ENCODE measurements at regions not wholly inside any gene's neighbourhood (a gene's known extent, or its start where the extent isn't known, plus 50 kb on each side); places are given as distances from the start of the nearest gene placed in this dataset.

- WGBS (ENCODE audit: low lambda C conversion rate) = 43% methylated on average over 2 of the region's 2 CpGs
- CTCF ChIA-PET = no interaction called here
Measured at GRCh38 chr6:14736554-14736953, 509.3 kb upstream of the JARID2 start.

DNA sequence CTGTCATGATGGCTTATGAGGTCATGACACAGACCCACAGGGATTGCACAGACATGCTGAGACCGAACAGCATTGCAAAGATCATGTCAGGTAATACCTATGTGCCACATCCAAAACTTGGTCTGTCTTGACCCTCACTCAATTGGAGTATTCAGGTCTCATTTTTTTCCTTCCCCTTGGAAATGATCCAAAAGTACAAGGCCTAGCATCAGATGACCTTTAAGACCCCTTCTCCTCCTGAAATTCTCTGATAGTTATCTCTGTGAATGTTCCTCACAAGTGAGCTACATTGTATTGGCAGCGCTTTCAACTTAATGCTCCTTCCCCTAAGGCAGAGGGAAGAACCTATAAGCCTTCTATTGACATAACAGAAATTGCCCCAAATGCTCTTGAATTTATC, 507.4 kb upstream of the JARID2 start:
- Histone ChIP-seq H3K27ac (ENCODE audit: low read depth in 2 of 2, low read length in 1 of 2) (no peak overlapping the region; a peak in 1 of 4 replicates), H3K36me3 (replicated peaks in 1 of 2; ENCODE audit: control insufficient read depth in 1 of 2, insufficient read depth in 2 of 2, low read length in 1 of 2) (no peaks in the 10 kb centered on the region), H3K4me3 (ENCODE audit: low read depth in 2 of 2, low read length in 1 of 2) (no peak overlapping the region), H3F3A (replicated peaks; ENCODE audit: insufficient read depth) (peaks cover 10% of the 10 kb centered on the region), H3K27me3 (ENCODE audit: insufficient read depth) (no peaks in the 10 kb centered on the region), H3K4me2 (no peak overlapping the region), H2AFZ (ENCODE audit: low read depth) (no peak overlapping the region), H3K79me2 (ENCODE audit: insufficient read depth) (no peaks in the 10 kb centered on the region), H3K9ac (no peak overlapping the region), H3K9me3 (no peaks in the 10 kb centered on the region), H3K4me1 (ENCODE audit: control insufficient read depth in 1 of 2, insufficient read depth in 2 of 2, low read depth in 1 of 2, low read length in 1 of 2) (peaks cover 2 to 8% of the 10 kb centered on the region in 2 experiments; a peak in 3 of 4 replicates), H3K9me2 (no peaks in the 10 kb centered on the region), H4K20me1 (ENCODE audit: insufficient read depth) (no peaks in the 10 kb centered on the region)
- 70% methylated on average over 2 of the region's 2 CpGs for WGBS (ENCODE audit: low lambda C conversion rate)
- CTCF ChIA-PET = no interaction called here
- DNase-seq = no peak
- POLR2A ChIA-PET = no interaction called here
- TF ChIP-seq EP300 (IDR thresholded peaks at IDR 0.05; ENCODE audit: borderline replicate concordance in 1 of 2, low read depth in 1 of 2, low read length in 1 of 2) (no peak), JUND (IDR thresholded peaks at IDR 0.05) (no peak), MEF2A (IDR thresholded peaks at IDR 0.05; ENCODE audit: borderline replicate concordance, low read depth) (no peak), USF1 (IDR thresholded peaks at IDR 0.05; ENCODE audit: borderline replicate concordance, low read depth) (no peak), MXI1 (IDR thresholded peaks at IDR 0.05; ENCODE audit: low read depth, low read length) (no peak), SMC3 (IDR thresholded peaks at IDR 0.05; ENCODE audit: low read depth, low read length) (no peak), GABPA (IDR thresholded peaks at IDR 0.05; ENCODE audit: low read depth) (no peak), FOSL2 (IDR thresholded peaks at IDR 0.05; ENCODE audit: borderline replicate concordance, low read depth) (no peak), ELF1 (IDR thresholded peaks at IDR 0.05) (no peak), PBX3 (IDR thresholded peaks at IDR 0.05) (no peak), USF2 (IDR thresholded peaks at IDR 0.05; ENCODE audit: borderline replicate concordance, low read depth, low read length) (no peak), IRF3 (IDR thresholded peaks at IDR 0.05; ENCODE audit: low read depth, low read length) (no peak)
- TF ChIP-seq, protein P1, sequence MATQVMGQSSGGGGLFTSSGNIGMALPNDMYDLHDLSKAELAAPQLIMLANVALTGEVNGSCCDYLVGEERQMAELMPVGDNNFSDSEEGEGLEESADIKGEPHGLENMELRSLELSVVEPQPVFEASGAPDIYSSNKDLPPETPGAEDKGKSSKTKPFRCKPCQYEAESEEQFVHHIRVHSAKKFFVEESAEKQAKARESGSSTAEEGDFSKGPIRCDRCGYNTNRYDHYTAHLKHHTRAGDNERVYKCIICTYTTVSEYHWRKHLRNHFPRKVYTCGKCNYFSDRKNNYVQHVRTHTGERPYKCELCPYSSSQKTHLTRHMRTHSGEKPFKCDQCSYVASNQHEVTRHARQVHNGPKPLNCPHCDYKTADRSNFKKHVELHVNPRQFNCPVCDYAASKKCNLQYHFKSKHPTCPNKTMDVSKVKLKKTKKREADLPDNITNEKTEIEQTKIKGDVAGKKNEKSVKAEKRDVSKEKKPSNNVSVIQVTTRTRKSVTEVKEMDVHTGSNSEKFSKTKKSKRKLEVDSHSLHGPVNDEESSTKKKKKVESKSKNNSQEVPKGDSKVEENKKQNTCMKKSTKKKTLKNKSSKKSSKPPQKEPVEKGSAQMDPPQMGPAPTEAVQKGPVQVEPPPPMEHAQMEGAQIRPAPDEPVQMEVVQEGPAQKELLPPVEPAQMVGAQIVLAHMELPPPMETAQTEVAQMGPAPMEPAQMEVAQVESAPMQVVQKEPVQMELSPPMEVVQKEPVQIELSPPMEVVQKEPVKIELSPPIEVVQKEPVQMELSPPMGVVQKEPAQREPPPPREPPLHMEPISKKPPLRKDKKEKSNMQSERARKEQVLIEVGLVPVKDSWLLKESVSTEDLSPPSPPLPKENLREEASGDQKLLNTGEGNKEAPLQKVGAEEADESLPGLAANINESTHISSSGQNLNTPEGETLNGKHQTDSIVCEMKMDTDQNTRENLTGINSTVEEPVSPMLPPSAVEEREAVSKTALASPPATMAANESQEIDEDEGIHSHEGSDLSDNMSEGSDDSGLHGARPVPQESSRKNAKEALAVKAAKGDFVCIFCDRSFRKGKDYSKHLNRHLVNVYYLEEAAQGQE (IDR thresholded peaks at IDR 0.05; ENCODE audit: low read depth, low read length) = no peak

More at GRCh38 chr6:14736554-14736953, 509.3 kb upstream of the JARID2 start:
- POLR2A ChIA-PET = no interaction called here
- no peak overlapping the region for H3K27ac ChIP-seq (ENCODE audit: low read depth in 2 of 2, low read length in 1 of 2)
- H3K9me2 ChIP-seq = no peaks in the 10 kb centered on the region
- H4K20me1 ChIP-seq (ENCODE audit: insufficient read depth) = no peaks in the 10 kb centered on the region
- H3K79me2 ChIP-seq (ENCODE audit: insufficient read depth) = no peaks in the 10 kb centered on the region
- H3K27me3 ChIP-seq (ENCODE audit: insufficient read depth) = no peaks in the 10 kb centered on the region
- peaks cover 4% of the 10 kb centered on the region for H3F3A ChIP-seq (replicated peaks; ENCODE audit: insufficient read depth)
- no peak overlapping the region for H2AFZ ChIP-seq (ENCODE audit: low read depth)
- H3K9me3 ChIP-seq = no peaks in the 10 kb centered on the region
- H3K4me2 ChIP-seq = no peak overlapping the region
- H3K36me3 ChIP-seq (replicated peaks in 1 of 2; ENCODE audit: control insufficient read depth in 1 of 2, insufficient read depth in 2 of 2, low read length in 1 of 2) = no peaks in the 10 kb centered on the region
- no peak for DNase-seq
- H3K4me3 ChIP-seq (ENCODE audit: low read depth in 2 of 2, low read length in 1 of 2) = no peak overlapping the region
- H3K9ac ChIP-seq = no peak overlapping the region
- peaks cover 0 to 2% of the 10 kb centered on the region in 2 experiments; a peak in 1 of 4 replicates for H3K4me1 ChIP-seq (ENCODE audit: control insufficient read depth in 1 of 2, insufficient read depth in 2 of 2, low read depth in 1 of 2, low read length in 1 of 2)
- TF ChIP-seq GATA2 (CRISPR knock-in tag; IDR thresholded peaks at IDR 0.05) (no peak), RAD21 (IDR thresholded peaks at IDR 0.05; ENCODE audit: low read length) (no peak), JUND (IDR thresholded peaks at IDR 0.05) (no peak), EZH2phosphoT487 (IDR thresholded peaks at IDR 0.05; ENCODE audit: borderline replicate concordance, low read depth) (no peak), IRF3 (IDR thresholded peaks at IDR 0.05; ENCODE audit: low read depth, low read length) (no peak), MAX (IDR thresholded peaks at IDR 0.05; ENCODE audit: low read depth) (no peak), FOXM1 (IDR thresholded peaks at IDR 0.05; ENCODE audit: low read depth) (no peak), RFX5 (IDR thresholded peaks at IDR 0.05; ENCODE audit: low read length) (no peak)

Measured in SK-N-SH (cell line).